HG02973 (cell line): ENCODE measurements at regions not wholly inside any gene's neighbourhood (a gene's known extent, or its start where the extent isn't known, plus 50 kb on each side); places are given as distances from the start of the nearest gene placed in this dataset.

Experiments
- ATAC-seq: cut with Tn5 transposase; IDR thresholded peaks from one replicate; pipeline ENCODE4 v1.9.1; 2021; ENCODE audit warnings: moderate library complexity; ENCODE audit not compliant: unreplicated experiment

GRCh38 chr2:167543721-167544120 is 655.4 kb downstream of the XIRP2 start:
- ATAC-seq, result no peak

- no peak for ATAC-seq
Observed at GRCh38 chr2:167537743-167538142, 649.5 kb downstream of the XIRP2 start.

- no peak for ATAC-seq
Observed at GRCh38 chr2:167534443-167534842, 646.2 kb downstream of the XIRP2 start.

GRCh38 chr2:167524786-167525185 is 636.5 kb downstream of the XIRP2 start:
- no peak for ATAC-seq

GRCh38 chr2:167510071-167510759 is 621.9 kb downstream of the XIRP2 start:
- ATAC-seq, result no peak

- no peak for ATAC-seq
Observed at GRCh38 chr2:167509586-167509985, 621.3 kb downstream of the XIRP2 start.

- no peak for ATAC-seq
Observed at GRCh38 chr2:167508709-167509108, 620.4 kb downstream of the XIRP2 start.

GRCh38 chr2:167506395-167506794 is 618.1 kb downstream of the XIRP2 start:
- no peak for ATAC-seq

GRCh38 chr2:167504695-167505094 is 616.4 kb downstream of the XIRP2 start:
- no peak for ATAC-seq

GRCh38 chr2:167504061-167504460 is 615.8 kb downstream of the XIRP2 start:
- no peak for ATAC-seq

- no peak for ATAC-seq
Observed at GRCh38 chr2:167501618-167502017, 613.3 kb downstream of the XIRP2 start.

- no peak for ATAC-seq
Observed at GRCh38 chr2:167493862-167494261, 605.6 kb downstream of the XIRP2 start.

- no peak for ATAC-seq
Observed at GRCh38 chr2:167492486-167492885, 604.2 kb downstream of the XIRP2 start.

- ATAC-seq, result no peak
Observed at GRCh38 chr2:167491788-167492187, 603.5 kb downstream of the XIRP2 start.

GRCh38 chr2:167490455-167490854 is 602.2 kb downstream of the XIRP2 start:
- no peak for ATAC-seq

GRCh38 chr2:167489325-167489724 is 601.0 kb downstream of the XIRP2 start:
- ATAC-seq, result no peak

- ATAC-seq, result no peak
Observed at GRCh38 chr2:167487728-167488127, 599.4 kb downstream of the XIRP2 start.

- ATAC-seq, result no peak
Observed at GRCh38 chr2:167484875-167485274, 596.6 kb downstream of the XIRP2 start.

- ATAC-seq, result no peak
Observed at GRCh38 chr2:167480986-167481309, 592.7 kb downstream of the XIRP2 start.

- ATAC-seq, result no peak
Observed at GRCh38 chr2:167480232-167480985, 592.1 kb downstream of the XIRP2 start.

- ATAC-seq, result no peak
Observed at GRCh38 chr2:167478196-167478595, 589.9 kb downstream of the XIRP2 start.

- ATAC-seq, result no peak
Observed at GRCh38 chr2:167475791-167476190, 587.5 kb downstream of the XIRP2 start.

GRCh38 chr2:167471734-167472133 is 583.5 kb downstream of the XIRP2 start:
- no peak for ATAC-seq
